ENCODE measurements at regions not wholly inside any gene's neighbourhood (a gene's known extent, or its start where the extent isn't known, plus 50 kb on each side); places are given as distances from the start of the nearest gene placed in this dataset.
A peak's percentile ranks its signal among the peaks of the same experiment; 100 is the strongest.

GRCh38 chr2:237026981-237027711, 58.5 kb upstream of the COPS8 start:
- ChIA-PET CTCF (interaction anchor here (0.7 to 5.5 kb wide), 37 partner anchors 8 to 685 kb away, joined by 3 to 47 read pairs (median 3); a partner anchor contains a TSS), POLR2A (no interaction called here)
- DNase-seq (ENCODE audit: low read depth): no peak
- H3K27me3 ChIP-seq (ENCODE audit: control insufficient read depth, insufficient read depth, low read length): no peaks in the 10 kb centered on the region; the same call in 1 of the 2 replicates
- H3K4me3 ChIP-seq (ENCODE audit: low read depth, low read length): no peak overlapping the region
- H3K36me3 ChIP-seq (ENCODE audit: control insufficient read depth, insufficient read depth, low read length): no peaks in the 10 kb centered on the region
- TF ChIP-seq, protein P1, sequence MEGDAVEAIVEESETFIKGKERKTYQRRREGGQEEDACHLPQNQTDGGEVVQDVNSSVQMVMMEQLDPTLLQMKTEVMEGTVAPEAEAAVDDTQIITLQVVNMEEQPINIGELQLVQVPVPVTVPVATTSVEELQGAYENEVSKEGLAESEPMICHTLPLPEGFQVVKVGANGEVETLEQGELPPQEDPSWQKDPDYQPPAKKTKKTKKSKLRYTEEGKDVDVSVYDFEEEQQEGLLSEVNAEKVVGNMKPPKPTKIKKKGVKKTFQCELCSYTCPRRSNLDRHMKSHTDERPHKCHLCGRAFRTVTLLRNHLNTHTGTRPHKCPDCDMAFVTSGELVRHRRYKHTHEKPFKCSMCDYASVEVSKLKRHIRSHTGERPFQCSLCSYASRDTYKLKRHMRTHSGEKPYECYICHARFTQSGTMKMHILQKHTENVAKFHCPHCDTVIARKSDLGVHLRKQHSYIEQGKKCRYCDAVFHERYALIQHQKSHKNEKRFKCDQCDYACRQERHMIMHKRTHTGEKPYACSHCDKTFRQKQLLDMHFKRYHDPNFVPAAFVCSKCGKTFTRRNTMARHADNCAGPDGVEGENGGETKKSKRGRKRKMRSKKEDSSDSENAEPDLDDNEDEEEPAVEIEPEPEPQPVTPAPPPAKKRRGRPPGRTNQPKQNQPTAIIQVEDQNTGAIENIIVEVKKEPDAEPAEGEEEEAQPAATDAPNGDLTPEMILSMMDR (IDR thresholded peaks at IDR 0.05; ENCODE audit: insufficient read depth, low read depth, low read length): peak; percentile 90

- CTCF ChIA-PET: interaction anchor here (0.7 to 5.5 kb wide), 33 partner anchors 8 to 685 kb away, joined by 3 to 47 read pairs (median 3); no protein-coding TSS in a partner anchor
These were observed 58.0 kb upstream of the COPS8 start for GRCh38 chr2:237027712-237028029.

DNA sequence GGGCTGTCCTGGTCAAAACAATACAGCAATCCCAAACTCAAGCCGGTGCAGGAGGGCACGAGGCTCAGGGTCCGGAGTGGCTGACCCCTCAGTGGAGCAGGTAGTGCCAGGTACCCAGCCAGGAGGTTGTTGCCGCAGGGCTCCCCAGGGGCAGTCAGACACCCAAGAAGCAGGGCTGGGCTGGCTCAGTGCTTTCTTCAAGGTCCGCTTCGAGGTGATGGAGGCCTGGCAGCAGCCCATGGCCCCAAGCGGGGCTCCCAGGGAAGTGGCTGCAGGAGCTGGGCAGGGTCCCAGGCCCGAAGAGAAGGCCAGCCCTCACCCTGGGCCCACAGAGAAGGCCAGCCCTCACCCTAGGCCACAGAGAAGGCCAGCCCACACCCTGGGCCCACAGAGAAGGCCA, 55.3 kb upstream of the COPS8 start:
- POLR2A ChIA-PET: no interaction called here
- Histone ChIP-seq H3K27me3 (ENCODE audit: control insufficient read depth, insufficient read depth, low read length) (no peaks in the 10 kb centered on the region), H3K4me3 (ENCODE audit: low read depth, low read length) (no peak overlapping the region), H3K36me3 (ENCODE audit: control insufficient read depth, insufficient read depth, low read length) (no peaks in the 10 kb centered on the region)
- CTCF ChIA-PET: interaction anchor here (0.6 to 1.0 kb wide), 2 partner anchors 32 to 518 kb away, joined by 3 to 4 read pairs; no protein-coding TSS in a partner anchor
- TF ChIP-seq, protein P1 (IDR thresholded peaks at IDR 0.05; ENCODE audit: insufficient read depth, low read depth, low read length): no peak
- DNase-seq (ENCODE audit: low read depth): no peak

More at GRCh38 chr2:237027712-237028029, 58.0 kb upstream of the COPS8 start:
- no peaks in the 10 kb centered on the region for H3K36me3 ChIP-seq (ENCODE audit: control insufficient read depth, insufficient read depth, low read length)
- no peak for DNase-seq (ENCODE audit: low read depth)
- H3K27me3 ChIP-seq (ENCODE audit: control insufficient read depth, insufficient read depth, low read length): no peaks in the 10 kb centered on the region
- TF ChIP-seq, protein P1 (IDR thresholded peaks at IDR 0.05; ENCODE audit: insufficient read depth, low read depth, low read length): no peak
- POLR2A ChIA-PET: no interaction called here
- H3K4me3 ChIP-seq (ENCODE audit: low read depth, low read length): no peak overlapping the region

GRCh38 chr2:237033536-237034060, 52.1 kb upstream of the COPS8 start:
- Histone ChIP-seq H3K36me3 (ENCODE audit: control insufficient read depth, insufficient read depth, low read length) (no peaks in the 10 kb centered on the region), H3K4me3 (ENCODE audit: low read depth, low read length) (no peak overlapping the region), H3K27me3 (ENCODE audit: control insufficient read depth, insufficient read depth, low read length) (no peaks in the 10 kb centered on the region)
- DNase-seq (ENCODE audit: low read depth): no peak
- ChIA-PET POLR2A (no interaction called here), CTCF (interaction anchor here (0.9 to 1.9 kb wide), 4 partner anchors 8 to 683 kb away, joined by 3 to 7 read pairs (median 4); no protein-coding TSS in a partner anchor)
- TF ChIP-seq, protein P1 (IDR thresholded peaks at IDR 0.05; ENCODE audit: insufficient read depth, low read depth, low read length): no peak

GRCh38 chr2:237035781-237036475, 49.8 kb upstream of the COPS8 start:
- TF ChIP-seq, protein P1 (IDR thresholded peaks at IDR 0.05; ENCODE audit: insufficient read depth, low read depth, low read length): no peak
- CTCF ChIA-PET: interaction anchor here (0.6 to 1.6 kb wide), 3 partner anchors 9 to 509 kb away, joined by 3 to 6 read pairs (median 4); no protein-coding TSS in a partner anchor

More at GRCh38 chr2:237035781-237036475, 49.8 kb upstream of the COPS8 start:
- H3K36me3 ChIP-seq (ENCODE audit: control insufficient read depth, insufficient read depth, low read length): no peaks in the 10 kb centered on the region
- no peak for DNase-seq (ENCODE audit: low read depth)
- POLR2A ChIA-PET: no interaction called here
- H3K4me3 ChIP-seq (ENCODE audit: low read depth, low read length): no peak overlapping the region
- no peaks in the 10 kb centered on the region for H3K27me3 ChIP-seq (ENCODE audit: control insufficient read depth, insufficient read depth, low read length)
